K562 (cell line): ENCODE measurements at regions not wholly inside any gene's neighbourhood (a gene's known extent, or its start where the extent isn't known, plus 50 kb on each side); places are given as distances from the start of the nearest gene placed in this dataset.

Experiments
- ATAC-seq: fragments of 200-7000 bp; cut with Tn5 transposase; 3 replicates; pipeline ENCODE4 v1.9.1; 2020; ENCODE audit warnings: moderate library complexity
- BruUV-seq: library from RNA; stranded (reverse); fragments of 400-500 nt; replicated peaks from 2 replicates; lab custom pipeline; 2021; lab: Mats Ljungman, UMichigan
- CTCF ChIA-PET: fragments of 300-600 bp; formaldehyde crosslinking; extraction: SDS; loops from one replicate; lab custom pipeline; 2021; ENCODE audit warnings: low intra/inter-chr PET ratio; lab: Yijun Ruan, JAX
- POLR2A ChIA-PET: fragments of 300-600, 350-650 bp; sonication (Branson Sonifier 250); formaldehyde crosslinking; extraction: SDS; loops from one replicate; lab custom pipeline; 2021; ENCODE audit warnings: antibody characterized with exemption, inconsistent platforms; lab: Yijun Ruan, JAX
- DNase-seq, 4 experiments: peaks; one replicate each; pipeline versions ENCODE4 v3.0.0 to v3.0.0-alpha.2; 2011 to 2018; ENCODE audit warnings: low spot score in 3 of 4, mixed read lengths in 3 of 4; ENCODE audit errors: extremely low read depth in 1 of 4
- FAIRE-seq: peaks from 2 replicates; lab custom pipeline; 2011; peaks lifted over from hg19 to GRCh38; lab: Jason Lieb, UNC
- H2AFZ ChIP-seq: 2 replicates; pipeline ENCODE4 v1.6.0; 2011; ENCODE audit warnings: low read depth, low read length, control low read depth, inconsistent platforms
- H3K27ac ChIP-seq: fragments of 200-600 bp; 3 replicates; pipeline ENCODE4 v1.8.0; 2011; ENCODE audit warnings: low read depth, mild to moderate bottlenecking, control low read depth, inconsistent platforms, low read length, moderate library complexity, mixed read lengths; ENCODE audit errors: extremely low read depth
- H3K27me3 ChIP-seq, 2 experiments: fragments of 300-600 bp in 1 of 2; 2 replicates in 1 of 2; 3 replicates in 1 of 2; pipeline versions ENCODE4 v1.6.0 to v1.8.0; 2011; ENCODE audit warnings: inconsistent platforms in 2 of 2, low read length in 2 of 2, mild to moderate bottlenecking in 1 of 2, mixed read lengths in 1 of 2, moderate library complexity in 1 of 2; ENCODE audit not compliant: control insufficient read depth in 2 of 2, insufficient read depth in 2 of 2
- H3K36me3 ChIP-seq: fragments of 300-600 bp; 3 replicates; pipeline ENCODE4 v1.8.0; 2011; ENCODE audit warnings: mild to moderate bottlenecking, low read length, inconsistent platforms; ENCODE audit not compliant: control insufficient read depth, insufficient read depth
- H3K4me1 ChIP-seq, 2 experiments: fragments of 200-600 bp in 1 of 2; replicated peaks in 1 of 2; 2 replicates in 1 of 2; 3 replicates in 1 of 2; pipeline versions ENCODE4 v1.5.1 to v1.8.0; 2011; ENCODE audit warnings: inconsistent platforms in 2 of 2, low read length in 2 of 2, mild to moderate bottlenecking in 1 of 2, mixed read lengths in 1 of 2, moderate library complexity in 1 of 2; ENCODE audit not compliant: control insufficient read depth in 2 of 2, insufficient read depth in 2 of 2
- H3K4me2 ChIP-seq: 2 replicates; pipeline ENCODE4 v1.6.1; 2011; ENCODE audit warnings: low read length, control low read depth, inconsistent platforms, mixed read lengths; ENCODE audit not compliant: insufficient read depth
- H3K4me3 ChIP-seq: fragments of 200-600 bp; sonication (generic), shearing (Covaris generic); 2 replicates; pipeline ENCODE4 v1.5.1; 2016; ENCODE audit warnings: control low read depth, inconsistent platforms
- H3K79me2 ChIP-seq: fragments of 200-600 bp; 3 replicates; pipeline ENCODE4 v1.8.0; 2011; ENCODE audit warnings: low read length, inconsistent platforms; ENCODE audit not compliant: control insufficient read depth, insufficient read depth
- H3K9ac ChIP-seq, 2 experiments: 2 replicates each; pipeline versions ENCODE4 v1.6.0 to v1.6.1; 2011; ENCODE audit warnings: low read depth in 2 of 2, low read length in 2 of 2, control low read depth in 1 of 2, inconsistent platforms in 1 of 2, mild to moderate bottlenecking in 1 of 2, mixed read lengths in 1 of 2; ENCODE audit not compliant: insufficient read depth in 1 of 2
- H3K9me1 ChIP-seq: one replicate; pipeline ENCODE4 v1.6.0; 2011; ENCODE audit warnings: inconsistent platforms, mild to moderate bottlenecking, low read length, moderate library complexity; ENCODE audit not compliant: control insufficient read depth, insufficient read depth
- H3K9me3 ChIP-seq: replicated peaks from 2 replicates; pipeline ENCODE4 v1.5.1; 2011; ENCODE audit warnings: low read depth, low read length, inconsistent platforms; ENCODE audit not compliant: control insufficient read depth, insufficient read depth
- H4K20me1 ChIP-seq: replicated peaks from 2 replicates; pipeline ENCODE4 v1.6.1; 2011; ENCODE audit warnings: low read length, inconsistent platforms, mixed read lengths; ENCODE audit not compliant: control insufficient read depth, insufficient read depth
- FOXJ2 ChIP-seq: fragments of 200-800 bp; sonication (Bioruptor generic); IDR thresholded peaks from 2 replicates; pipeline ENCODE4 v1.6.1; 2016; ENCODE audit warnings: missing genetic modification characterization, missing compliant biosample characterization
- HOXB6 ChIP-seq: fragments of 250-450 bp; sonication (Bioruptor Pico); IDR thresholded peaks from 2 replicates; pipeline ENCODE4 v1.5.1; 2022; ENCODE audit warnings: mild to moderate bottlenecking, borderline replicate concordance
- POLR3G ChIP-seq: IDR thresholded peaks from 2 replicates; pipeline ENCODE4 v1.6.1; 2011; ENCODE audit not compliant: insufficient read length, insufficient replicate concordance; ENCODE audit errors: extremely low read depth
- RFX5 ChIP-seq: IDR thresholded peaks from 2 replicates; pipeline ENCODE4 v1.6.1; 2011; ENCODE audit warnings: low read depth, mild to moderate bottlenecking, improper control_type of control experiment, low read length
- WGBS: fragments of 100-300 bp; shearing (Covaris generic); methylation state at CpG from one replicate; pipeline ENCODE4 v1.1.6; 2016; ENCODE audit warnings: low coverage, mixed read lengths; ENCODE audit not compliant: insufficient coverage; ENCODE audit errors: missing lambda C conversion rate; 5-methylcytosine and 5-hydroxymethylcytosine counted together
- in situ Hi-C: fragments of 300-500 bp; cut with MboI; formaldehyde crosslinking; loops from 4 replicates; pipeline ENCODE4 v1.15.0; 2018; ENCODE audit warnings: inconsistent platforms, mixed read lengths
- intact Hi-C: fragments of 100-400 bp; cut with micrococcal nuclease; formaldehyde crosslinking; loops from 2 replicates; pipeline ENCODE4 v1.14.2; 2022
- TF ChIP-seq, protein P1 (sequence below): fragments of 150-350 bp; conservative IDR thresholded peaks from 2 replicates; pipeline ENCODE4 v1.6.1; 2014; ENCODE audit warnings: low read length
- TF ChIP-seq, protein P2 (sequence below): sonication (generic); formaldehyde crosslinking; IDR thresholded peaks from 2 replicates; pipeline ENCODE4 v1.8.0; 2022; ENCODE audit warnings: missing genetic modification reagents, mild to moderate bottlenecking, moderate library complexity, borderline replicate concordance
- TF ChIP-seq, protein P3 (sequence below): fragments of 200-400 bp; formaldehyde crosslinking; IDR thresholded peaks from 2 replicates; pipeline ENCODE4 v1.6.1; 2017; ENCODE audit warnings: mild to moderate bottlenecking, low read depth, low read length, moderate library complexity

DNA sequence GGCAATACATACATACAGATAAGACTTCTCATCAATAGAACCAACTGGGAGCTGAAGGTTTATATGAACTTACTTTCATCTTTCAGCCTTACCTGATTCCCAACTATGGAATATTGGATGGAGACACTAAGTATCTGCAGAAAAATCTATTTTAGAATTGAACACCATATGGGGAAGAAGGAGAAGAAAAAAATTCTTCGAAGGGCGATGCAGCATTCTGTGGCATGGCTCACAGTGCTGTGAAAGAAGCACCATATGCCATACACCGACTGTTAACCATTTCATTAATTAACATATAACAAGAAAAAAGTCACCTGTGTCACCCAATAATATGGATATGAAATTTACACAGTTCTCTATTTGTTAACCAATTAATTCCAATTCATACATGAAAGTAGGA lies 1374.4 kb upstream of the MAP3K7 start:
- in situ Hi-C loops = no loop called here

More for the DNA sequence above, 1374.4 kb upstream of the MAP3K7 start:
- Histone ChIP-seq H4K20me1 (no peaks in the 10 kb centered on the region), H3K4me2 (no peak overlapping the region), H3K4me1 (no peaks in the 10 kb centered on the region), H3K27me3 (no peaks in the 10 kb centered on the region), H3K27ac (no peak overlapping the region), H3K79me2 (no peaks in the 10 kb centered on the region), H3K36me3 (no peaks in the 10 kb centered on the region), H3K9ac (no peak overlapping the region), H2AFZ (no peak overlapping the region), H3K9me3 (no peaks in the 10 kb centered on the region), H3K9me1 (no peaks in the 10 kb centered on the region), H3K4me3 (no peak overlapping the region)
- POLR2A ChIA-PET = no interaction called here
- ATAC-seq (no peak), FAIRE-seq (no peak), DNase-seq (no peak)
- CTCF ChIA-PET = no interaction called here
- TF ChIP-seq HOXB6 (CRISPR knock-in tag) (no peak), POLR3G (no peak), FOXJ2 (tag) (no peak), RFX5 (no peak)
- TF ChIP-seq, protein P1, sequence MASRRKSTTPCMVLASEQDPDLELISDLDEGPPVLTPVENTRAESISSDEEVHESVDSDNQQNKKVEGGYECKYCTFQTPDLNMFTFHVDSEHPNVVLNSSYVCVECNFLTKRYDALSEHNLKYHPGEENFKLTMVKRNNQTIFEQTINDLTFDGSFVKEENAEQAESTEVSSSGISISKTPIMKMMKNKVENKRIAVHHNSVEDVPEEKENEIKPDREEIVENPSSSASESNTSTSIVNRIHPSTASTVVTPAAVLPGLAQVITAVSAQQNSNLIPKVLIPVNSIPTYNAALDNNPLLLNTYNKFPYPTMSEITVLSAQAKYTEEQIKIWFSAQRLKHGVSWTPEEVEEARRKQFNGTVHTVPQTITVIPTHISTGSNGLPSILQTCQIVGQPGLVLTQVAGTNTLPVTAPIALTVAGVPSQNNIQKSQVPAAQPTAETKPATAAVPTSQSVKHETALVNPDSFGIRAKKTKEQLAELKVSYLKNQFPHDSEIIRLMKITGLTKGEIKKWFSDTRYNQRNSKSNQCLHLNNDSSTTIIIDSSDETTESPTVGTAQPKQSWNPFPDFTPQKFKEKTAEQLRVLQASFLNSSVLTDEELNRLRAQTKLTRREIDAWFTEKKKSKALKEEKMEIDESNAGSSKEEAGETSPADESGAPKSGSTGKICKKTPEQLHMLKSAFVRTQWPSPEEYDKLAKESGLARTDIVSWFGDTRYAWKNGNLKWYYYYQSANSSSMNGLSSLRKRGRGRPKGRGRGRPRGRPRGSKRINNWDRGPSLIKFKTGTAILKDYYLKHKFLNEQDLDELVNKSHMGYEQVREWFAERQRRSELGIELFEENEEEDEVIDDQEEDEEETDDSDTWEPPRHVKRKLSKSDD = no peak
- TF ChIP-seq, protein P2, sequence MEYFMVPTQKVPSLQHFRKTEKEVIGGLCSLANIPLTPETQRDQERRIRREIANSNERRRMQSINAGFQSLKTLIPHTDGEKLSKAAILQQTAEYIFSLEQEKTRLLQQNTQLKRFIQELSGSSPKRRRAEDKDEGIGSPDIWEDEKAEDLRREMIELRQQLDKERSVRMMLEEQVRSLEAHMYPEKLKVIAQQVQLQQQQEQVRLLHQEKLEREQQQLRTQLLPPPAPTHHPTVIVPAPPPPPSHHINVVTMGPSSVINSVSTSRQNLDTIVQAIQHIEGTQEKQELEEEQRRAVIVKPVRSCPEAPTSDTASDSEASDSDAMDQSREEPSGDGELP = no peak
- TF ChIP-seq, protein P3, sequence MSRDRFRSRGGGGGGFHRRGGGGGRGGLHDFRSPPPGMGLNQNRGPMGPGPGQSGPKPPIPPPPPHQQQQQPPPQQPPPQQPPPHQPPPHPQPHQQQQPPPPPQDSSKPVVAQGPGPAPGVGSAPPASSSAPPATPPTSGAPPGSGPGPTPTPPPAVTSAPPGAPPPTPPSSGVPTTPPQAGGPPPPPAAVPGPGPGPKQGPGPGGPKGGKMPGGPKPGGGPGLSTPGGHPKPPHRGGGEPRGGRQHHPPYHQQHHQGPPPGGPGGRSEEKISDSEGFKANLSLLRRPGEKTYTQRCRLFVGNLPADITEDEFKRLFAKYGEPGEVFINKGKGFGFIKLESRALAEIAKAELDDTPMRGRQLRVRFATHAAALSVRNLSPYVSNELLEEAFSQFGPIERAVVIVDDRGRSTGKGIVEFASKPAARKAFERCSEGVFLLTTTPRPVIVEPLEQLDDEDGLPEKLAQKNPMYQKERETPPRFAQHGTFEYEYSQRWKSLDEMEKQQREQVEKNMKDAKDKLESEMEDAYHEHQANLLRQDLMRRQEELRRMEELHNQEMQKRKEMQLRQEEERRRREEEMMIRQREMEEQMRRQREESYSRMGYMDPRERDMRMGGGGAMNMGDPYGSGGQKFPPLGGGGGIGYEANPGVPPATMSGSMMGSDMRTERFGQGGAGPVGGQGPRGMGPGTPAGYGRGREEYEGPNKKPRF = no peak
- intact Hi-C loops = no loop called here
- no TSS peak for BruUV-seq
- 2% methylated on average over 3 of the region's 3 CpGs for WGBS
